GM19025 (cell line): ENCODE measurements at regions not wholly inside any gene's neighbourhood (a gene's known extent, or its start where the extent isn't known, plus 50 kb on each side); places are given as distances from the start of the nearest gene placed in this dataset.

ENCODE experiments used
- ATAC-seq: cut with Tn5 transposase; IDR thresholded peaks from one replicate; pipeline ENCODE4 v1.9.1; 2021; ENCODE audit warnings: mild to moderate bottlenecking, low read depth, moderate library complexity; ENCODE audit not compliant: unreplicated experiment

DNA sequence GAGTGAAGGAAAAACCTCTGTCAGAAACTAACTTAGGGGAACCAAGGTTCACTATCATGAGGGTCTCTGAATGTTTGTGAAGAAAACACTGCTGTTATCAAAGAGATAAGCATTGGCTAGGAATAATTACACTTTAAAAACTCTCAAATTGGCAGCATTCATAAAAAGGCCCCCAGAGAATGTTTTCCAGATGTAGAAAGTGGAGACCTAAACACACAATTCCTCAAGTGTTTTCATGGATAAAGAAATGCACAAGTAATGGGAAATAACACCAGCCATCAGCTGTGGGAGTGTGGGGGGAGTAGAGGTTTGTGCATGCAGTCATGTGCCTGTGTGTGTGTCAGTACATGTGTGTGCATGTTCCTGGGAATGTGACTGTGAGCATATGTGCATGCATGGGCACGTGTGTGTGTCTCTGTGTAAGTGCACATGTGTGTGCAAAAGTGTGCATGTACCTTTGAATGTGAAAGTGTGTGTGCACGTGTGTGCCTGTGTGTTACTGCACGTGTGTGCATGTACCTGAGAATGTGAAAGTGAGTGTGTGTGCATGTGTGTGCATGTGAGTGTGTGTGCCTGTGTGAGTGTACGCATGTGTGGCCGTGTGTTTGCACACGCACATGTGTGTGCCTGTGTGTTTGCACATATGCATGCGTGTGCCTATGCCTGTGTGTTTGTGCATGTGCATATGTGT is 854.3 kb upstream of the SALL3 start:
- no peak for ATAC-seq

DNA sequence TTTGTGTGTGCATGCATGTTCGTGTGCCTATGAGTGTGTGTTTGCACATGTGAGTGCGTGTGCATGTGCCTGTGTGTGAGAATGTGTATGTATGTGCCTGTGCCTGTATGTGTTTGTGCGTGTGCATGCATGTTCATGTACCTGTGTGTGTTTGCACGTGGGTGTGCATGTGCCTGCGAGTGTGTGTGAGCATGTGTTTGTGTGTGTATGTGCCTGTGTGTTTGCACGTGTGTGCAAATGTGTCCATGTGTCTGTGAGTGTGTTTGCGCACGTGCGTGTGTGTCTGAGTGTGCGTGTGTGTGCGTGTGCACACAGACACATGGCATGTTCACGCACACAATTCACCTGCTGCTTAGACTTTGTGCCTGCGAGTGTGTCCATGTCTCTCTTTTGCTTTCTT is 853.5 kb upstream of the SALL3 start:
- no peak for ATAC-seq

DNA sequence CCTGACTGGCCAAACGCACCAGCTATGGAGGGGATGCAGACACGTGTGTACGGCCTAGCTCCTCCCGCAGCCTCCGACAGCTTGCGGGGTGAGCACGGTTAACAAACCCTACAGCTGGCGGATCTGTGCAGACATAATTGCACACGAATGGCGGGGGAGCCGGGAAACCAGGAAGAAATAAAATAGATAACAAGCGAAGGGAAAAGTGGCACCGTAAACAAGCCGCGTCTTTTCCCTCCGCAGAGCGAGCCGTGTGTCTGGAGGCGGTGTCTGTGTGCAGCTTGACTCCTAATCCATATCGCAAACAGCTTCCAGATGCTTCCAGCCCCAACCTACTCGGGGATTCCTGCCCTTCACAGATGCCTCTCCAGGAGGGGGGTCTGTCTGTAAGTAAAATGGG is 853.1 kb upstream of the SALL3 start:
- ATAC-seq: no peak

DNA sequence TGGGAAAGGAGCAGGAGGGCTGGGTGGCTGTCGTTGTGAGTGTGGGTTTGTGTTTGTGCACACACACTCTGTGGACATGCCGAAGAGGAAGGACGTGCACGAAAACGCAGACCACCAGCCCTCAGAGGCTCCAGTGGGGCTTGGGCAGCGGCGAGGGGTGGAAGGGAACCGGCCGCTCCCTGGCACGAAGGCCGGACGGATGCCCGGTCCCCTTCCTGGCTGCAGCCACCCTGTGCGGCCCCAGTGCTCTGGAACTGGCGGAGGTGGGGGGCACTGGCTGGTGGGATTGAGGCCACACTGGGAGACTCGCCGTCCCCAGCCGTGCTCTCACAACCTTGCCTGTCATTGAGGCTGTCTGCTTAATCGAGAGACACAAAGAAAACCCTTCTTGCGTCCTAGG is 852.6 kb upstream of the SALL3 start:
- ATAC-seq: no peak

DNA sequence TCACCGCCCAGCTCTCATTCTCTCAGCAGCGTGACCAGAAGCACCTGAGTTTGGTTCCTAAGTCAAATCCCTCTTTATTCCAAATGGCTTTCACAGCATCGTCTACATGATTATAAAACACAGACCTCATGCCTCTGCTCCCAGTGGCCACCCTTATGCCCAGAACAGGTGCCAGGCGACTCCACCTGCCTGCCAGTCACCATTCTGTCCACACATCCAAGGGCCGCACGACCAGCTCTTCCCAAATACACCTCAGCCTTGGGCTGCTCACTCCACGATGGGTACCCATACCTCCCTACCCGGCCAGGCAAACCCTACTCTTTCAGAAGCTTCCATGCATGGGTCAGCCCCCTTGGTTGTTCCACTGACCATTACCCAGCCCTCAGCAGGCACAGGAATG is 851.6 kb upstream of the SALL3 start:
- ATAC-seq: no peak

DNA sequence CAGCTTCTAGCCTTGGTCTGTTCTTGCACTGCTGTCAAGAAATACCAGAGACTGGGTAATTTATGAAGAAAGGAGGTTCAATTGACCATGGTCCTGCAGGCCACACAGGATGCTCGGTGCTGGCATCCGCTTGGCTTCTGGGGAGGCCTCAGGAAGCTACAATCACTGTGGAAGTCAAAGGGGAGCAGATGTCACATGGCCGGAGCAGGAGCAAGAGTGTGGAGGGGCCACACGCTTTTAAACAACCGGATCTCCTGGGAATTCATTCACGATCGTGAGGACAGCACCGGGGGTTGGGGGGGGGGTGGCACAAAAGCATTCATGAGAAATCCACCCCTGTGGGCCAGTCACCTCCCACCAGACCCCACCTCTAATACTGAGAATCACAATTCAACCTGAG is 850.4 kb upstream of the SALL3 start:
- no peak for ATAC-seq

DNA sequence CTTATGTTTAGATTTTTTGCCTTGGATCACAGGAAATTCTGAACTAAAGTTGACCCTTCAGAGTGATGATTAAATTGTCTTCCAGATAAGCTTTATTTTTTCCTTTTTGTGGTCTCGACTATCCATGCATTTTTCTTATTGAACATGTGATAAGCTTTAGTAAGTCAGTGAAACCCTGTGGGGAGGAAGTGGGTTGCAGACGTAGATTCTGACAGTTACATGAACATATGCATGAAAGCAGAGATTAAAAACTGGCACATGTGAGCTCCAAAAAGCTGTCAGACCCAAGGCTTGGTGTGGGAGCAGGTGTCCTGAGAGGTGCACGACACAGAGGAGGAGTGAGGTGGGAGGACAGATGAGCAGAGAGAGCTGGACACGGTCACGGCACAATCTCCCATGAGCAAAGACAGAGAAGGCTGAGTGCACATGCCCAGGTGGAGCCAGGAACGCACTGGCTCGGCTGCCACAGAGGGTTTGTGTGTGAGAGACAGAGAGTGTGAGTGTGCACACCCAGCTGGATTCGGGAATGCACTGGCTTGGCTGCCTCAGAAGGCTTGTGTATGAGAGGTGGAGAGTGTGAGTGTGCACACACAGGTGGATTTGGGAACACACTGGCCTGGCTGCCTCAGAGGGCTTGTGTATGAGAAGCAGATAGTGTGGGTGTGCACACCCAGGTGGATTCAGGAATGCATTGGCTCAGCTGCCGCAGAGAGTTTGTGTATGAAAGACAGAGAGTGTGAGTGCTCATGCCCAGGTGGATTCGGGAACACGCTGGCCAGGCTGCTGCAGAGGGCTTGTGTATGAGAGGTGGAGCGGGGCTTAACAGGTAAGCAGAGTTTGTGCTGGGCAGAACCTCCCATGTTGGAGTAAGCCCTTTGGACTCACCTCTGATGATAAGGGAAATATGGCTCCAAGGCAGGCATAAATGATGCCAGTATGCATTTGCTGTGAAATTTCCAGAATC is 849.1 kb upstream of the SALL3 start:
- no peak for ATAC-seq

DNA sequence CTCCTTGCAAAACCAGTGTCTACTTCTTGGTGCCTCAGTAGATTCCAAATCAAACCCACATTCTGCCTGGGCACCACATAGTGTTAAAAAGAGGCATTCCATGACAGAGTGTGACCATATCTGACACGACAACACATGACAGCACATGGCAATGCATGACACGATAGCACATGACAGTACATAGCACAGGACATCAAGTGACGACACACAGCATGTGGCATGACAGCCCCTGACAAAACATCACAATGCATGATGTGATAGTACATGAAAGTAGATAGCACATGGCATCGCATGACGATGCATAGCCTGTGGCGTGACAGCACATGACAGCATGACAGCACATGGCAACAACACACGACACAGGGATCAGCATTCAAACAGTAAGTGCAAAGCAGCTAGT is 845.9 kb upstream of the SALL3 start:
- no peak for ATAC-seq

DNA sequence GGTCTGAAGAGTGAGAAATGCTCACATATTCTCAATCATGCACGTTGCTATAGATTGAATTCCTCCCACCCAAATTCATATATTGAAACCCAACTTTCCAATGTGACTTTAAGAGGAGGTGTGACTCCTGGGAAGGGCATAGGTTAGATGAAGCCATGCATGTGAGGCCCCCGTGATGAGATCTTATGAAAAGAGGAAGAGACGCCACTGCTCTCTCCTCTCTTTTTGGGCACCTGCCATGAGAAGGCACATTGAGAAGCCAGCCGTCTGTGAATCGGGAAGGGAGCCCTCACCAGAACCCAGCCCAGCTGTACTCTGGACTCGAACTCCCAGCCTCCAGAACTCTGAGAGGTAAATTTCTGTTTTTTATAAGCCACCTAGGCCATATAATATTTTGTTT is 842.6 kb upstream of the SALL3 start:
- ATAC-seq: no peak

DNA sequence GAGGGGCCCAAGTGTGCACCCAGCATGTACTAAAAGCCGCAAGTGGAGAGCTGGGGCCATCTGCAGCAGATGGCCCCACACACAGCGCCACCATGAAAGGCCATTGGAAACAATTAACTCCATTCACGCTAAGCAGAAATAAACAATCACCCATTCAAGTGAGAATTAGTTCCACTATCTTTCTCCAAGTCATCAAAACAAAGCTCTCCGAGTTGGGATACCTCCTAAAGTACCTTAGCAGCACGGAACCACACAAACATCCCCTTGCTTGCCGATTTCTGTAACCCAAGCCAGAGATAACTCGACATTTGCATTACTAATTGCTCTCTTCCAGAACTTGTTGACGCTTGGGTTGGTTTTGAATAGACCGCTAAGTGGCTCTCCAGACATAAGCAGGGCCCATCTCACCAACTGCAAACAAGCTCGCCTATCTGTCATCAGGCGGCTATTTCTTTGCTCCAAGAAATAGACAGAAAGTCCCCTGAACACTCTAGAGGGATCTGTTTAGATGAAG is 840.6 kb upstream of the SALL3 start:
- ATAC-seq: no peak

DNA sequence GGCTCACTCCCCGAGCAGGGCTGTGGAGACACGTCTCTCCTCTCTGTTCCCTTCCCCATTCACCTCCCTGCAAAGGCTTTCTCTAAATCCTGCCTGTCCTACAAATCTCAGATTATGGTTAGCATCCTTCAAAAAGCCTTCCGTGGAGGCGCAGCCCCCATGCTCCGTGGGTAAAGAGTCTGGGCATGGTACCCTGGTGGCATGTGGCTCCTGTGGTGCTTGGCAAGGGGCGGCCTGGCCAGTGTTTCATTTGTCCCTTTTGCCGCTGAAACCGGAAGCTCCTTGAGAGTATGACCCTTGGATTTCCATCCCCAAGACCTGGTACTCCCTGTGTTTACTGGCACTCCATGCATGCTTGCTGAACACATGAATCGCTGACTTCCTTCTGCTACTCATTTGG is 839.3 kb upstream of the SALL3 start:
- no peak for ATAC-seq

DNA sequence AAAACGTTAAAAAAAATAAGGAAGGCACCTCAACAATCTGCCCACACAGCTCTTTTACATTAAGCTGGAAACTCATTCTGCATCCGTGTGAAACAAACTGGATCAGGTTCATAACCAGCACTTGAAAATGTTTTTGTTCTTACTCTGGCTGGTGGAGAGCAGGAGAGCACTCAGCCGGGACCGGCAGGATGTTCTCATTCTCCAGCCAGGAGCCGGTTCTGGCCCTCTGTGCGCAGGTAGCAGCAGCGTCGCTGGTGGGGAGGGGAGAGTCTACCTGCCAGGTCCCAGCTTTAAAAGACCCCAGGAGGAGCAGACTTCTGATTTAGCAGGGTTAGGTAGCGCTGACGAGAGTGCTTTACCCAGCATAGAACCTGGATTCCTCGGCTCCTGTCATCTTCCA is 834.9 kb upstream of the SALL3 start:
- no peak for ATAC-seq

DNA sequence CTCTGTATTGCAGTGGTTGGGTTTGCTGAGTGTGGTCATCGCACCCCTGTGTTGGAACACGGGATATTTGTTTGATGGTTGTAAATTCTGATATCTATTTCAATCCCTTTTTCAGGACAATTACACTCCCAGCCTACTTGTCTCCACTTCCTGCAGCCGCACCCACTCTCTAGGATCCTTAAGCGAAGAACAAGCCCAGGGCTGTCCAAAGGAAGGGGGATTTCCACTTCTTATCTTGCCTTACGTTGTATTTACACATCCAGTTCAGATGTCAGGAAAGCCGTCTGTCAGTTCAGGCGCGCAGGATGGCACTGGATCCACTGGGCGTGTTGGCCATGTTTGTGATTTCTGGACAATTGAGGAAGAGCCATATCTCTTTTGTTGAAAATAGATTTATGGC is 834.5 kb upstream of the SALL3 start:
- no peak for ATAC-seq

DNA sequence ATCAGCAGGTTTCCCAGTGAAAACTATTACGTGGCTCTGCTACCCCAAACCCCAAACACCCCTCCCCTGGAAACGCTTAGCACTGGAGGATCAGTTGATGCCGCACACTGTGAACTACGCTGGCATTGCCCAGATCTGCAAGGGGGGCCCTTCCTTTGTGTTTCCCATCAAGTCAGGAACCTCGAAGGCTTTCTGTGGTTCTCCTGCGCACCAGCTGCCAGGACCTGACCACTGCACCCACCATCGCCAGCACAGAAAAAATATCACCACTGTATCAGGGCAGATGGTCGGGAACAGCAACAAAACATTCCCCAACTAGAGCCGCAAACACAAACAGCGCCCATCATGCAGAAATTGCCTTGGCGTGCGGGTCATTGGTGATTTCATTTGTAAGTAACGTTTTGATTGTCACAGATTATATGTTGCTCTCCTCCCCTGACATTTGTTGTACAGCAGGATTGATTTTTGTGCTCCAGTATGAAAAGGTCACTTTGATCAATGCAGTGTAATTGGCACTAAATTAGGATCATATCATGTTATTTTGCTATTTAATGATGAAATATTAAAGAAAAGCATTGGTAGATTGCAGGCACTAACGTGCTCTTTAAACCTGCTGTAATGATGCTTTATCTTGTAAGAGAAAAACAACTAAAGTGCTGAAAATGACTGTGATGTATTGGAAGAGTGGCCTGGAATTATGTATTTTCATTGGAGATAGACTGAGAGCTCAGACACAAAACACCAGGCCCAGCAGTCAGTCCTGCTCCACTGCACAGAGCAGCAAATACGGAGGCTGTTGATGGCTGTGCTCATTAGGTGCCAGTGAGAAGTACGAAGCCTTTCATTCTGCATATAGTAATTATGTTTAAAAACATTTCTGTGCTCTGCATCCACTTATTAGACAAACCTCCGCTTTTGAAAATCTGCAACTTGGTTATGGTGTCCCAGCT is 833.2 kb upstream of the SALL3 start:
- no peak for ATAC-seq

DNA sequence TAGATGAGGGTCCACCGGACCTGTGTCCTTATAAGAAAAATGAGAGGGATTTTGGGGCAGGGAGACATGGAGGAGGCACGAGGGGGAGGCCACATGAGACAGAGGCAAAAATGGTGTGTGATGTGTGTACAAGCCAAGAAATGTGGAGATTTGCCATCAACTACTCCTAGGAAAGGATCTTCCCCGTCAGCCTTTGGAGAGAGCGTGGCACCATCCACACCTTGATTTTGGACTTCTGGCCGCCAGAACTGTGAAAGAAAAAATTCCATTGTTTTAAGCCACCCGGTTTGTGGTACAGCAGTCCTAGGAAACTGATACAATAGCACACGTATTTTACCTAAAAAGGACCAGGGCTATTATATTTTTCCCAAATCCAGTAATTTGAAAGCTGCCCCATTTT is 829.0 kb upstream of the SALL3 start:
- ATAC-seq: no peak

DNA sequence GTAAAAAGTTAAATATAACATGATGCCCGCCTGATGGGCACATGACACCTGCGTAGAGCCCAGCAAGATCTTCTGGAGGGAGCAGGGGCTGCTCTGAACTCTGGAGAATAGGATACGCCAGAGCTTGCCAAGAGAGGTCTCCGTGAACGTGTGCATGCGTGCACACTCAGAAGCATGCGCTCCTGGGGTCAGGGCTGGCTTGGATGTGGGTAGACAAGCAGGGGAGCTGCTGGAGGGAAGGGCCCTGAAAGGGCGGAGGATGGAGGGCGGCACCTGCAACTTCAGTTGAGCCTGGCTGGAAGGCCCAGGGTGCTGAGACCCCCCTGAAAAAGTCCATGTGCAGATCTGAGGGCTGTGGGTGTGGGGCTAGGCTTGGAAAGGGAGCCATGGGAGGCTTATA is 828.4 kb upstream of the SALL3 start:
- no peak for ATAC-seq

DNA sequence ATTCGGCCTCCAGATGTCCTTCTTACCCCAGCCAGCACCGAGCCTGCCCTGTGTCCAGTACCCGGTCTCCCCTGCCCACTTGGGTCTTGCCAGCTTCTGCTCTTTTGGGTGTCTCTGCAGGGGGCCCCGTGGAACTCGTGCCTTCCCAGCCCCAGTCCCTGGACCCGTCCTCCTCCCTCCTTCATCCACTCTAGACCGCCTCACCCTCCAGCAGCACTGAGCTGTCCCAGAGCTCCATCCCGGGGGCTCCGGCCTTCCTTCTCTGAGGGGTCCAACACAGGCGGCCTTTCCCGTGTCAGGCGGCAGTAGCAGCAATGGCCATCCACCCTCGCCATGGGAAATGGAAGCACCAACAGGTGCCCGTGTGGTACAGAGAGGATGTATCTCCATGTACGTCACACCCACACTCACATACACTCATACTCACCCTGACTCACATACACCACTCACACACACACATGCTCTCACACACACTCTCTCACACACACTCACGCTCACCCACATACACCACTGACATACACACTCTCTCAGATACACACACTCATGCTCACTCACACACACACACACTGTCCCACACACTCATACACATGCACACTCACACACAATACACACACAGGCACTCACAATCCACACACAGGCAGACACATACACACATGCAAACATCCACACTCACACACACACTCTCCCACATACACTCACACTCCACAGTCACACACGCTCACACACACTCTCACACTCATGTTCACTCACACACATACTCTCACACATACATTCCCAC is 827.5 kb upstream of the SALL3 start:
- no peak for ATAC-seq

DNA sequence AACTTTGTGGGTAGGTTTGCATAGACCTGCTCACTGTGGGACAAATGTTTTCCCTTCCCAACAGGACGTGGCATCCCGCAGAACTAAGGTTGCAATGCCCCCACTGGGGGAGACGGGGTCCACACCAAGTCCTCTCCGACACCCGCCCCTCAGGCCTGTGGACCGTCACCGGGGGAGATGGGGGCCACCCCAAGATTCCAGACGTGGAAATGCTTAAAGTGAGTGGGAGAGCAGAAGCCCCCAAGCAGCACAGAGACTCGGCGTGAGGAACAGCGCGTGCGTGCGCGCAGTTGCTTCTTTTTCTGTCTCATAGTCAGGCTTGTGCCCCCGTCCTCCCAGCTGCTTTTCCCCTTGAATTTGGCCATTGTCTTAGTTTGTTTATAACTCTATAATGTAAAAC is 826.3 kb upstream of the SALL3 start:
- ATAC-seq: no peak

DNA sequence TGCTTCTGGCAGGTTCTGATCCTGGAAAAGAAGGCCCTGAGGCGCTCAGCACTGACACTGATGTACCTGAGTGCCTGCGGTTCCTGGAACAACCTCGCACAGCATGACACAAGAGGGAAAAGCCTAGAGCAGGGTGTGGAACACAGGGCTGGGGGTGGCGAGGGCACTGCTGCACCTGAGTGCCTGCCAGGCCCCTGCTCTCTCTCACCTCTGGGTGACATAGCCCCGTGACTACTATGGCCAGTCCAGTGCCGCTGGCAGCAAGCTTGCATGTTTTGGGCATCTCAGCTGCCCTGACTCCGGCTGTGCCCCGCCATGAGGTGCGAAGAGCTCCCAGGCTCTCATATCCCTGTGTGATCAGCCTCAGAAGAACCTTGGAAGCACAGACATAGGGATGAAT is 825.2 kb upstream of the SALL3 start:
- ATAC-seq: no peak

DNA sequence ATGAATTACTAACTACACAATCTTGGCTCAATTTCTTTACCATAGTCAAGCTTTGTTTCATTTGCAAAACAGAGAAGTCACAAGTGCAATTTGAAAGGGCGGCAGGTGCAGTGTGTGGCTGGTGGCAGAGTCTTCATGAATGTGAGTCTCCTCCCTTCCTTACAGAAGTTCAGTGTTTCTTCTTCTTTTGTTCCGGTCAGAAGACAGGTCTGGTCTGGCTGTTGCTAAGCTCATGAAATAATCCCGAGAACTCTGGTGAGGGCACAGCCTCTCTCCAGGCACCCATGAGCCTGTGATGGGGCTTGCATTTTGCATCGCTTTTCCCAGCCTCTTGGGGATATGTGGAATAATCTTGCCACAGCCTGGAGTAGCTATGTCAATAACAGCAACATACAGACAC is 824.8 kb upstream of the SALL3 start:
- ATAC-seq: no peak
